ENCODE measurements at regions not wholly inside any gene's neighbourhood (a gene's known extent, or its start where the extent isn't known, plus 50 kb on each side); places are given as distances from the start of the nearest gene placed in this dataset.

- TF ChIP-seq CTCF (IDR thresholded peaks at IDR 0.05), result no peak
- Mint-ChIP-seq H3K36me3 (ENCODE audit: low read depth) (no peaks in the 10 kb centered on the region), H3K27ac (no peak overlapping the region), H3K9me3 (no peaks in the 10 kb centered on the region), H3K4me1 (no peaks in the 10 kb centered on the region), H3K4me3 (no peak overlapping the region), H3K27me3 (ENCODE audit: low read depth, poor library complexity) (peaks cover 3% of the 10 kb centered on the region)
- no peak for DNase-seq
Measured at GRCh38 chr6:19705606-19706005, 131.6 kb upstream of the ID4 start.

GRCh38 chr6:19712012-19712688, 125.0 kb upstream of the ID4 start:
- no peak overlapping the region for H3K27ac Mint-ChIP-seq
- TF ChIP-seq CTCF (IDR thresholded peaks at IDR 0.05), result no peak
- H3K36me3 Mint-ChIP-seq (ENCODE audit: low read depth), result no peaks in the 10 kb centered on the region
- H3K4me1 Mint-ChIP-seq, result peaks cover 24% of the 10 kb centered on the region
- peaks cover 4% of the 10 kb centered on the region for H3K9me3 Mint-ChIP-seq
- H3K27me3 Mint-ChIP-seq (ENCODE audit: low read depth, poor library complexity), result no peaks in the 10 kb centered on the region
- no peak for DNase-seq
- no peak overlapping the region for H3K4me3 Mint-ChIP-seq

GRCh38 chr6:19712998-19713397, 124.2 kb upstream of the ID4 start:
- Mint-ChIP-seq H3K27ac (no peak overlapping the region), H3K27me3 (ENCODE audit: low read depth, poor library complexity) (no peaks in the 10 kb centered on the region), H3K9me3 (peaks cover 6% of the 10 kb centered on the region), H3K36me3 (ENCODE audit: low read depth) (no peaks in the 10 kb centered on the region), H3K4me3 (no peak overlapping the region), H3K4me1 (peaks cover 24% of the 10 kb centered on the region)
- no peak for DNase-seq
- no peak for TF ChIP-seq CTCF (IDR thresholded peaks at IDR 0.05)

- Mint-ChIP-seq H3K4me3 (no peak overlapping the region), H3K27ac (no peak overlapping the region), H3K27me3 (ENCODE audit: low read depth, poor library complexity) (no peaks in the 10 kb centered on the region), H3K4me1 (peaks cover 24% of the 10 kb centered on the region), H3K9me3 (peaks cover 9% of the 10 kb centered on the region), H3K36me3 (ENCODE audit: low read depth) (no peaks in the 10 kb centered on the region)
- no peak for DNase-seq
- TF ChIP-seq CTCF (IDR thresholded peaks at IDR 0.05), result no peak
Measured at GRCh38 chr6:19713411-19713810, 123.8 kb upstream of the ID4 start.

GRCh38 chr6:19713984-19714383, 123.2 kb upstream of the ID4 start:
- no peak for DNase-seq
- Mint-ChIP-seq H3K9me3 (peaks cover 9% of the 10 kb centered on the region), H3K36me3 (ENCODE audit: low read depth) (no peaks in the 10 kb centered on the region), H3K27me3 (ENCODE audit: low read depth, poor library complexity) (peaks cover 3% of the 10 kb centered on the region), H3K4me1 (peaks cover 29% of the 10 kb centered on the region), H3K27ac (no peak overlapping the region), H3K4me3 (no peak overlapping the region)
- no peak for TF ChIP-seq CTCF (IDR thresholded peaks at IDR 0.05)

- Mint-ChIP-seq H3K4me1 (peaks cover 35% of the 10 kb centered on the region), H3K27me3 (ENCODE audit: low read depth, poor library complexity) (peaks cover 3% of the 10 kb centered on the region), H3K9me3 (peaks cover 9% of the 10 kb centered on the region), H3K4me3 (no peak overlapping the region), H3K27ac (no peak overlapping the region), H3K36me3 (ENCODE audit: low read depth) (no peaks in the 10 kb centered on the region)
- no peak for DNase-seq
- TF ChIP-seq CTCF (IDR thresholded peaks at IDR 0.05), result no peak
Measured at GRCh38 chr6:19714434-19715166, 122.6 kb upstream of the ID4 start.

Data from nephron progenitor cell (in vitro differentiated cells).